IPS-18c (cell line): ENCODE measurements at regions not wholly inside any gene's neighbourhood (a gene's known extent, or its start where the extent isn't known, plus 50 kb on each side); places are given as distances from the start of the nearest gene placed in this dataset.

ENCODE experiments used
- H3K4me3 ChIP-seq: 2 replicates; pipeline ENCODE4 v1.7.0; 2013; ENCODE audit warnings: low read depth, mild to moderate bottlenecking, low read length, moderate library complexity; ENCODE audit not compliant: insufficient read depth
- H3K9me3 ChIP-seq: one replicate; pipeline ENCODE4 v1.6.1; 2013; ENCODE audit warnings: mild to moderate bottlenecking, low read length, moderate library complexity; ENCODE audit not compliant: control insufficient read depth, insufficient read depth

DNA sequence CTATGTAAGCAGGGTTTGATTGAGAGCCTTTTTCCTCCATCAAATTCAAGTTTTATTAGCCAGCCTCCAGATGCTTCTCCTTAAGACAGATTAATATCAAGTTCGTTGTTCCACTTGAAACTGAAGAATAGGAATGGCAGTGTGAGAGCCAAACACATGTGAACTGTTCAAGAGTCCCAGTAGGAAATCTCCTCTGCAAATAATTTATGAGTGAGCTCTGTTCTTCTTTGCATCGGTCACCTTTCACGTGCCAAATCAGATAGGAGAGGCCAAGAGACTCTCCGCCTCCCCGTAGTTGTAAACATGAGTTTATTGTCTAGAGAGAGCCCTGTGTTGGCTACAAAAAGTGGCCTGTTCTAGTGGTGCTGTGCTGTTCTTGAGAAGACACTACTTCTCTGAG lies 372.1 kb upstream of the NR2F2 start:
- no peaks in the 10 kb centered on the region for H3K9me3 ChIP-seq

DNA sequence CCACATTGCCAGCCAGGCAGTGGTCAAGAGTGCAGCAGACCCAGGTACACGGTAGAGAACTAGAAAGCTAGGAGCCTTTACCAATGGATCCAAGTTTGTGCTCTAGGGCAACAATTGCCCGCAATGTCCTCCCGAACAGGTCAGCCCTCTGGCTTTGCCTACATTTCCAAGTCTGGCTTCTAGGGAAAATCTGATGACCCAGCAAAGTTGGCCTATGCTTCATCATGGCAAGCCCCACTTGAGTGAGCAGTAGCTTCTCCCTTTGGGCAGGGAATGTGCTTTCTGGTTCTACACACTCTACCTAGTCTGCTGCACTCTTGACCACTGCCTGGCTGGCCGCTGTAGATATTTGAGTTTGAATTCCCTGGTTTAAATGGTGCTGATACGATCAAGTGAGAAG lies 361.6 kb upstream of the NR2F2 start:
- Histone ChIP-seq H3K9me3 (no peaks in the 10 kb centered on the region), H3K4me3 (no peak overlapping the region)

More for the DNA sequence above, 372.1 kb upstream of the NR2F2 start:
- H3K4me3 ChIP-seq, result no peak overlapping the region

DNA sequence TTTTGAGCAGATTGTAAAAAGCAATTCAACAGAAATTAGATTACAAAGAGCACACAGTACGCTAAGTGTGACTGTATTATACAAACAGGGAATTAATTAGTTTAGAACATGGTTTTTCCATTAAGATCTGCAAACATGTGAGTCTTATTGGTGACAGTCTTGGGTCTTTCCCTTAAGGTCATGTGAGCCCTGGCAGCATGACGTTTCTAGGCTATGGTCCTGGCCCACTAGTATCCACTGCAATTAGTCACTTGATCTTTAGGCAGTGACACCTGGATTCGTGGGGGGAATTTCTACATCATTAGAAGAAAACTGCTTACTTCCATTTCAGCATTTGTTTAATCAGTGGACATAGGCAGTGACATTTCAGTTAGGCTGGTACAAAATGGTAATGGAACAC lies 360.2 kb upstream of the NR2F2 start:
- H3K4me3 ChIP-seq, result no peak overlapping the region
- H3K9me3 ChIP-seq, result no peaks in the 10 kb centered on the region

DNA sequence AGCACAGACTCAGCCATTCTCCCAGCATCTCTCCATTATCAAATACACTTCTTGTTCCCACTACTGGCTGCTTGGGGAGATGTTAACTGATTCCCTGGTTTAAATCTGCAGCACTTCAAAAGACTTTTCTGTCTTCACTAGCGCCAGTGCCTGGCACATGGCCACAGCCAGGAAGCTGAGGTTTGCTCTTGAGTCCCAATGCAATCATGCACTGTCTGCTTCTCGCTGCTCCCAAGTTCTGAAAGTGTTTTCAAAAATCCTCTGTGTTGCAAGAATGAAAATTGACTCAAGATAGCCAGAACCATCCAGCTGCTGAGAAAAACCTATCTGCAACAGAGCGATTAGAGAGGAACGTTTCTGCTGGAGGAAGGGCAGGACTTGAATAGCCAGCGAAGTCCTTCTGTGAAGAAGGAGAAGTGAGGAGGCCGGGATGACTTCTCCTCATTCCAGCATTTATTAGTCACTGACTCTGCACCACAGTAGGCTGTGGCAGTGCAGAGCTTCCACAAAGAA lies 358.4 kb upstream of the NR2F2 start:
- Histone ChIP-seq H3K4me3 (no peak overlapping the region), H3K9me3 (no peaks in the 10 kb centered on the region)

DNA sequence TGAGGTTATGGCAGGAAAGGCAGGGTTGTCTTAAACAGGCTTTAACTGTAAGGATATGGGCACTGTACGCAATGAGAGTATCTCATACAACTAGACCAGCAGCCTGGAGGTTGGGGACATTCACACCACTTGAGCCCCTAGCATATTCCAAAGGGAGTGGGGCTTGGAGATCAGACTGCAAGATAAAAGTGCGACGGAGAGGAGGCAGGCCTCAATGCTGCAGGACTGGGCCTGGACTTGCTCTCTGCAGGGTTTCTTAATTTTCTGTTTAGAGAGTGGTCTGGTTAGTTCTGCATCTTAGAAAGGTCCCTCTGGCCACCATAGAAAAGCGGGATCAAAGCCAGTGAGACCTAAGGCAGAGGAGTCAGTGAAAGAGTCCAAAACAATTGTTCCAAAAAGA lies 357.7 kb upstream of the NR2F2 start:
- no peak overlapping the region for H3K4me3 ChIP-seq
- no peaks in the 10 kb centered on the region for H3K9me3 ChIP-seq

DNA sequence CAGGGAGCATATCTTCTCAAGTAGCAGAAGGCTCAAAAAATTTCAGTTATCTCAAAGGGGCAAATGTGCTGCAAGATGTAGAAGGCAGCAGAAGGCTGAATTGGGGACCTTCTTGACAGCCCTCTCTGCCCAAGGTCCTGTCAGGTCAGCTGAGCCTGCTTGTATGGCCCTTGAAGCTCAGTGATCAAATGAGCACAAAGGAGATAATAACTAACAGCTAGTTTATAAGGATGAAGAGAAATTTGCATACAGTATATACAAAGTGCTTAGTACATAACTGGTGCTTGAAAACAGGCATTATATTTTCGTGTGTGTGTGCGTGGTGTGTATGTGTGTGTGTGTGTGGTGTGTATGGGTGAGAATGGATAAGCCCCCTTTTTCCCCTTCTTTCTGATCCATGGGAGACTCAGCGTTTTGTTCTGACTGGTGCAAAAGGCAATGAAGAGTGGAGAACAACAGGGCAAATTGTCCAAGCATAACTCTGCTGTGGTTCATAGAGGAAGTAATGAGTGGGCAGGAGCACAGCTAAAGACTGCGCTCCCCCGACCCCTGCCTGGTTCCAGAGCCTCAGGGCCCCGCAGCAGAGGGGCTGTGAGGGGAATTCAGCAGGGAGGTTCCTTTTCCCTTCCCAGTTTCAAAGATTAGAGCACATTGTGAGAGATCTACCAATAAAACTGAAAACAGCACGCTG lies 356.8 kb upstream of the NR2F2 start:
- Histone ChIP-seq H3K9me3 (no peaks in the 10 kb centered on the region), H3K4me3 (no peak overlapping the region)

DNA sequence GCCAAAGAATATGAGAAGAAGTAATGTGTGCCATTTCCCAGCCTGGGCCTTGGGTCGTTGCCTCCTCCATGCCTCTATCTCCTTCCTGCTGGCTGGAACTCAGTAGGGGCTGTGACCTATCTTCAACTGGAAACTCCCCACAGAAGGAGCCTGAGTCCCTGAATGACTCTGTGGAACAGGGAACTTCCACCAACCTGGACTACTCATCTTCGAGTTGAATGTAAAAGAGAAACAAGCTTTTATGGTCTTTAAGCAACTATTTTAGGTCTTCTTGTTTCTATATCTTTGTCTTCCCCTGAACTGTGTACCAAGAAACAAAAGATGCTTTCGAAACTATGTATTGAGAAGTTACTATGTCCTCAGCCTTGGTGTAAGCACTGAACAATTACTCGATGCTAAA lies 355.3 kb upstream of the NR2F2 start:
- no peak overlapping the region for H3K4me3 ChIP-seq
- H3K9me3 ChIP-seq, result no peaks in the 10 kb centered on the region

DNA sequence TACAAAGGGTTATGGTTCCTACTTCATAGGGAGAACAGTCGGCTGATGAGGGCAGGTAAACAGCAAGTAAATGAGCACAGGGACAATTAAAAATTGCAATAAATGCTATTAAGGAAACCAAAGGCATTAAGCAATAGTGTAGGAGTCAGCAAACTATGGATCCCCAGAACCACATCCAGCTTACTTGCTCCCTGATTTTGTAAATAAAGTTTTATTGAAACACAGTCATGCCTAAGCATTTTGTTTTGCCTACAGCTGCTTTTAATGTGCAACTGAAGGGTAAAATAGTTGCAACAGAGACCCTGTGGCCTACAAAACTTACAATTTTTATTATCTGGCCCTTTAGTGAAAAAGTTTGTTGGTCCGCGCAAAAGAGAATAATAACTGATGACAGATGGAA lies 351.2 kb upstream of the NR2F2 start:
- Histone ChIP-seq H3K9me3 (no peaks in the 10 kb centered on the region), H3K4me3 (no peak overlapping the region)

DNA sequence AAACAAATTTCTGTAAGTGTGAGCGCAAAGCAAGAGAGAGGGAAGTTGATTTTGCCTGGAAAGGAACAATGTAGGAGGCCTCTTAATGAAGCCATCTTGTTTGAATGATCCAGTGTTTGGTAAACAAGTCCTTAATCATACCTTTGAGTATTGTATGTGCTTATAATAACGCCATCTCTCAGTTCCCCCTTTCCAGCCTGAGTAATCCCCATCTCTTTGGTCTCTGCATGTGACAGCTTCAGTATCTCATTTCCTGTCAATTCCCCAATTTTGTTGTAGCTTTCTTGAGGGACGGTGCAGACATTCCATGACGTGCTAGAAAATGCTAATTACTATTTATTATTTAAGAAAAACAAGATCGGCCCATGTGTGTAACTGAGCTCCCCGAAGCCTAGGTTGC lies 349.3 kb upstream of the NR2F2 start:
- Histone ChIP-seq H3K4me3 (no peak overlapping the region), H3K9me3 (no peaks in the 10 kb centered on the region)

DNA sequence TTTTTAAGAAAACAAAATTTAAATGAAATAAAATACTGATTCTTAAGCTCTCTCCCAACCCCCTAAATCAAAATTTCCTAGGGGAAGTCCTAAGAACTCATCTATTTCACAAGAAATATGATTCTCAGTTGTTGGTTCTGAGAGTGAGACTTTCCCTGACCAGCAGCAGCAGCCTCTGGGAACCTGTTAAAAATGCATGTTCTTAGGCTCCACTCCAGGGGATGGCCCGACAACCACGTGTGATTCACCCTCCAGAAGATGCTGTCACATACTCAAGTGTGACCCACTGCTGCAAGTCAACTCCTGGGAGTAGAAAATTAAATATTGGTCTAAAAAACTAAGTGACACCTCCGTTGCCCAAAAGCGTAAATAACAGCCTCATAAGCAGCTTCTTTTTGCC lies 343.2 kb upstream of the NR2F2 start:
- Histone ChIP-seq H3K4me3 (no peak overlapping the region), H3K9me3 (no peaks in the 10 kb centered on the region)

DNA sequence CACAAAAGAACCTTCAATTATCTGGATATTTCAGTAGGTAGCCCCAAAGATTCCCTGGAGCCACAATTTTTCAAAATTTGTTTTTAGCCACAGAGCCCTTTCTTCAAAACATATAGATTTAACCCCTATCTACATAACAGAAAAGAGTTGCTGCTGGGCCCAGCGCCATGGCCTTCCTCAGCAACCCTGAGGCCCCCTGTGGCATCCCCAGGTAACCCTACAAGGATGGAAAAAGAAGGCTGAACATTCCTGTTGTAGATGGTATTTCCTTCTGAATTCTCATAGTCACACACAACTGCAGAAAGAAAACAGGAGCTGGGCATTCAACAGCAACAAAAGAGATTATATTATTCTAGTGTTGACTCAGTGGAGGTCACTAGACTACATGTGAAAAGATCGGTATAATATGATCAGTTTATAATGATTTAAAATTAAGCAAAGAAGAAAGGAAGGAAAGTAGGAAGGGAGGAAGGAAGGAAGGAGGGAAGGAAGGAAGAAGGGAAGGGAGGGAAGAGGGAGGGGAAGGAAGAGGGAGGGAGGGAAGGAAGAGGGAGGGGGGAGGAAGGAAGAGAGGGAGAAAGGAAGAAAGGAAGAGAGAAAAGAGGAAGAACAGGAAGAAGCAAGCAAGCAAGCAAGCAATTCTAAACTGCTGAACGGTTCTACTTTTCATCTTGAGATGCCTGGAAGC lies 342.5 kb upstream of the NR2F2 start:
- H3K9me3 ChIP-seq, result no peaks in the 10 kb centered on the region
- H3K4me3 ChIP-seq, result no peak overlapping the region

DNA sequence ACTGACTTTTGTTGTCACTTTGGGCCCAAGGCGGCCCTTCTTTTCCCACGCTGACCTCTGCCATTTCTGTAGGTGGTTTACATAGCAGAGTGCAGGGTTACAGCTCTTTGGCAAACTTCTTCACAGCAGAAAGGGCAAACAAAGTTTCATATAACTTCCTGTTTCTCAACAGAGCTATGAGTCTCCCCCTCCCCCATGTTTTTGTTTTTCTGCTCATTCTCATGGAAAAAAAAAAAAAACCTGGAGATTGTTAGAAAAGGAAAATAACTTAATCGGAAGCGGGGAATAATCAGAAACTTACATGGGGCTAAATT lies 342.0 kb upstream of the NR2F2 start:
- H3K9me3 ChIP-seq, result no peaks in the 10 kb centered on the region
- H3K4me3 ChIP-seq, result no peak overlapping the region

DNA sequence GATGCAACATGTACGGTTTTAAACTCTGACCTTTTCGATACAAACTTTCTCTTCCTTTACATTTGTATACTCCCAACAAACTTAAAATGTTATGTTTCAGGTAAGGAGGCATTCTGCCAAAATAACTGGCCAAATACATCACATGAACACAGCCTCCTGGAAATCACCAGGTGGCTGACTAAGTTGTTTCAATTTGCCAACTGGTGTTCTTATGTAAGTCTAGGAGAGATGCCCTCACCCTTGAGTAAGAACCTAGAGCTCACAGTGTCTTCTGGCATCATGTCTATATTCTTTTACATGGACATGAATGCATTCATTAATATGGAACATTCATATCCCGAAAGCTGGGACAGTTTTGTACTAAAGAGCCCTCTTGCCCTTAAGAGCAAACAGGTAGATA lies 341.1 kb upstream of the NR2F2 start:
- Histone ChIP-seq H3K9me3 (no peaks in the 10 kb centered on the region), H3K4me3 (no peak overlapping the region)

DNA sequence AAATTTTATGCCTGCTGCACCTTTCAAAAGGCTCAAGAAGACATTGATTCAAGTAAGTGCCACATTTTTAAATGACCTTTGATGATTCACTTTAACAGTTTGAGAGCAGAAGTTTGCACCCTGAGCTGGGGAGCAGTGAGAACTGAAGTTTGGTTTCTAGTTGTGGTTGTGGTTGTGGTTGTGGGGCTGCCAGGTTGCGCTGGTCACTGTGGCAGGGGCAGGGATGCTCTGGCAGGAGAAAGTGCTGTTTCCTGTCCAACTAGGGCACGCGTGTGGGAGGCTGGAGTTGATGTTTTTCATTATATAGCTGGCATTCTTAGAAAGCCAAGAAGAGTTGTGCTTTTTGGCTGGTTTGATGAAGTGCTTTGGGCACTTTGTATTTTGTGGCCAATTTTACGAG lies 339.7 kb upstream of the NR2F2 start:
- no peaks in the 10 kb centered on the region for H3K9me3 ChIP-seq
- no peak overlapping the region for H3K4me3 ChIP-seq

DNA sequence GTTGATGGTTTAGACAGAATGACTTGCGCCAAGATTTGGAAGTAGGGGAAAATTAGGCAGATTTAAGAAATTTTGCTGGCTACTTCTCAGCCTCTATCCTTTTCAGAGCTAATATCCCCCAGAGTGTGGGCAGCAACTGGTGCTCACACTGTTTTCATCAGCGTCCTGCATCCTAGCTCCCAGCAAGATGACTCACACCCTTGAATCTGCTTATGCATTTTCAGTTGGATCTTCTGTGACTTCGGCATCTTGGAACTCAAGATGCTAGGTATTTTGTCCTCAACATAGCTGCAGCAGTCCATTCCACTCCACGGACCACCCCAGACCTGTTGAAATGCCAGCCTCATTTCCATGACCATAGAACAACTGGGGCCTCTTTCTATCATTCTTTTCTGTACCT lies 336.1 kb upstream of the NR2F2 start:
- Histone ChIP-seq H3K4me3 (no peak overlapping the region), H3K9me3 (no peaks in the 10 kb centered on the region)

DNA sequence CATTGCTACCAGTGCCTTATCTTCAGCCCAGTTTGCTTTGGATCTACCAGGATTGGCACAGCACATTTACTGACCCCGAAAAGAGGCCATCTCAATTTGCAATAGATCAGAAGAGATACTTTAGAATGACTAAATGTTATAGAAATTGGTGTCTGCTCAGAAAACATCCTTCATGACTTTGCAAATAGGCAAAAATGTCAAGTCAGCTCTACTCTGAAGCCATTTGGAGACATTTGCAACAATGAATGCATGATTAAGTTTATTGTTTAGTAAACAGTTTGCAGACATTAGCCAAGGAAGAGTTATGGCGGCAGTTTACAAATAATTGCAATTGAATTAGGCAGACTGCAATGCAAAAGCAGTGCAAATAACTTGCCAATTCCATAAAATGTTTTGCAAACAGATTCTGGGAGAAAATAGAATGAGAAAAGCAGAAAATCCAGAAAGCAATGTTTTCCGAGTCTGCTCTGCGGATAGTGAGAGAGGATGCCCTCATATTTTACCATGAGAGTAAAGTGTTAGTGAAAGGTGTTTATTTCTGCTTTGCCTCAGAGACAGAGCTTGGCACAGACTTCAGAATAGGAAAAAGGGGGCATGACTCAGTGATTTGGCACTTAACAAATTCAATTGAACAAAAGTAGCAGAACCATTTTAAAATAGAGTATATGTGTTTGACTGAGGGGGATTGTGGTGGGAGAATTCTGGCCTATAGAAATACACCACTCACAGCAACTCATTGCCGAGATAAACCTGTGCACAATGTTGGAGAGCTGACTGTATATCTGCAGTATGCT lies 334.9 kb upstream of the NR2F2 start:
- Histone ChIP-seq H3K4me3 (no peak overlapping the region), H3K9me3 (no peaks in the 10 kb centered on the region)

DNA sequence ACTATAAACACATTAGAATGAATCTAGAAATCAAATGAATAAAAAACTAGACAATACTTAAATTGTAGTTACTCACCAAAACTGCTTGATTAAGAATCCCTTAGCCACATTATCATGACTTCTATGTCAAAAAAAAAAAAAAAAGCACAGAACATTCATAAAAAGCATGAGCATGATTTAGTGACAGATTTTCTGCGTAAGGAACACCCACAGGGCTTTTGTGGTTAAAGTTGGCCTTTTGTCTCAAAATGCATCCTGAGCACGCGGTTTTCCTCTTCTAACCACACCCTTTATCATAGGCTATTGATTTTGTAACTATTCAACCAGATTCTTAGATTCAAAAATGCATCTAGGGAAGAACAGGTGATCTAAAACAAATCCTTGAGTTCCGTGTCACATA lies 334.0 kb upstream of the NR2F2 start:
- Histone ChIP-seq H3K4me3 (no peak overlapping the region), H3K9me3 (no peaks in the 10 kb centered on the region)

DNA sequence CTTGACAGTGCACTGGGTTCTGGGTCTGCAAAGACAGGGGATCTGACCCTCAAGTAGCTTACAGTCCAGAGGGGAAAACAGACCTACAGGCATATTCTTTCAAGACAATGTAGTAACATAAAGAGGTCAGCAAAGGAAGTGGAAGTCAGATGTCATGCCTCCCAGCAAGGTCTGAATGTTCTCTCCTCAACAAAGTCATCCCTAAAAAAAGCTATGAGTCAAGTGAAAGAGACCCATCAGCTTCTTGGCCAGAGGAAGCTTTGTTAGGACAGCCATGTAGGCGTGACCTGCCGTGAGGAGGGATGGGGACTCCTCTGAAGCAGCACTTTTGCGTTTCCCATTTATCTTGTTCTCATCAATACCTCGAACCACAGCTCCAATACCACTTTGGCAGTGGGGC lies 331.6 kb upstream of the NR2F2 start:
- Histone ChIP-seq H3K4me3 (no peak overlapping the region), H3K9me3 (no peaks in the 10 kb centered on the region)
